ENCODE measurements at regions not wholly inside any gene's neighbourhood (a gene's known extent, or its start where the extent isn't known, plus 50 kb on each side); places are given as distances from the start of the nearest gene placed in this dataset.

DNA sequence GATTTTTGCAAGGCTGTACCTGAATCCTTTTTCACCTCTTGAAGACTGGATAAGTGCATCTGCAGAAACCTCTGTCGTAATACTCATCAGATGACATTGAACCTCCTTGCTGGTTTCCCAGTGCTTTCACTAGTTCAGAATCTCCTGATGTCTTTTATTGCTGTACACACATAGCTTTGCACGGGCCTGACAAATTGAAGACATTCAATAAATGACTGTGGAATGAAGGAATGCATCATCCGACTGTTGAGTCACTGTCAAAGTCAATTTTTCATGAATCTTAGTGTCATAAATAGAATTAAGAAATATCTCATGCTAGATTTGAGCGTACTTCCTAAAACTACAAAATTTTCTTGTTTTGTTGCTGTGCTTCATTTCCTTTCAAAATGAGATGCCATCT is 598.2 kb upstream of the MAP3K7 start:
- H3K4me1 ChIP-seq (ENCODE audit: low read length), result no peaks in the 10 kb centered on the region
- TF ChIP-seq EZH2phosphoT487 (IDR thresholded peaks at IDR 0.05; ENCODE audit: low read depth) (no peak), CTCF (IDR thresholded peaks at IDR 0.05; ENCODE audit: low read depth, low read length) (no peak)
- no peaks in the 10 kb centered on the region for H3K79me2 ChIP-seq (ENCODE audit: low read length)
- H3K4me3 ChIP-seq (ENCODE audit: low read length), result no peak overlapping the region
- H3K9ac ChIP-seq (ENCODE audit: low read length), result no peak overlapping the region
- H3K27me3 ChIP-seq (ENCODE audit: low read depth, low read length), result no peaks in the 10 kb centered on the region
- no peaks in the 10 kb centered on the region for H3K36me3 ChIP-seq (replicated peaks; ENCODE audit: low read depth, low read length)
- no peak overlapping the region for H2AFZ ChIP-seq (ENCODE audit: low read depth, low read length)
- H3K4me2 ChIP-seq (ENCODE audit: low read length), result no peak overlapping the region
- no peaks in the 10 kb centered on the region for H3K9me3 ChIP-seq (ENCODE audit: insufficient read depth, low read length)
- no peak overlapping the region for H3K27ac ChIP-seq (ENCODE audit: low read length)
- no peaks in the 10 kb centered on the region for H4K20me1 ChIP-seq (ENCODE audit: insufficient read depth, low read length)

GRCh38 chr6:91181416-91181815 is 594.5 kb upstream of the MAP3K7 start:
- Histone ChIP-seq H3K9ac (ENCODE audit: low read length) (no peak overlapping the region), H3K4me2 (ENCODE audit: low read length) (no peak overlapping the region), H3K27me3 (ENCODE audit: low read depth, low read length) (no peaks in the 10 kb centered on the region), H3K27ac (ENCODE audit: low read length) (no peak overlapping the region), H4K20me1 (ENCODE audit: insufficient read depth, low read length) (no peaks in the 10 kb centered on the region), H2AFZ (ENCODE audit: low read depth, low read length) (no peak overlapping the region), H3K79me2 (ENCODE audit: low read length) (no peaks in the 10 kb centered on the region), H3K4me3 (ENCODE audit: low read length) (no peak overlapping the region), H3K4me1 (ENCODE audit: low read length) (no peaks in the 10 kb centered on the region), H3K9me3 (ENCODE audit: insufficient read depth, low read length) (no peaks in the 10 kb centered on the region), H3K36me3 (replicated peaks; ENCODE audit: low read depth, low read length) (no peaks in the 10 kb centered on the region)
- TF ChIP-seq CTCF (IDR thresholded peaks at IDR 0.05; ENCODE audit: low read depth, low read length) (no peak), EZH2phosphoT487 (IDR thresholded peaks at IDR 0.05; ENCODE audit: low read depth) (no peak)

DNA sequence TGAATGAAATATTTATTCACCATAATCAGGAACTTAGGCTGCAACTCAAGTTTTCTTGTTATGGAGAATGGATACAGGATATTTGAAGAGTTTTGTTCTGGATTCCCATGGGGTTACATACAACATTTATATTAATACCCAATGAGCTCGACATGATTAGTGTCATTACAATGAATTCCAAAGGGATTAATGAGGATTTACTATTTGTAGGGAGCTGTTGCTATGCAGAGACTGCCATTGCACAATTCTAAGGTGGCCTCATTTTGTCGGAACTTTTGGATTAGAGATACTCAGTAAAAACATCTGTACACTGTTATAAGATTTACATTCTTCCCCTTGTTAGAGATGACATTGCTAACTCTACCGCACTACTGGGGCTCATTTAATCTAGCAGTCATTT is 586.8 kb upstream of the MAP3K7 start:
- Histone ChIP-seq H3K27me3 (ENCODE audit: low read depth, low read length) (no peaks in the 10 kb centered on the region), H4K20me1 (ENCODE audit: insufficient read depth, low read length) (no peaks in the 10 kb centered on the region), H3K36me3 (replicated peaks; ENCODE audit: low read depth, low read length) (no peaks in the 10 kb centered on the region), H3K27ac (ENCODE audit: low read length) (no peak overlapping the region), H3K79me2 (ENCODE audit: low read length) (no peaks in the 10 kb centered on the region), H3K4me3 (ENCODE audit: low read length) (no peak overlapping the region), H2AFZ (ENCODE audit: low read depth, low read length) (no peak overlapping the region), H3K9ac (ENCODE audit: low read length) (no peak overlapping the region), H3K9me3 (ENCODE audit: insufficient read depth, low read length) (no peaks in the 10 kb centered on the region), H3K4me1 (ENCODE audit: low read length) (peaks cover 9% of the 10 kb centered on the region; the same call in 1 of the 2 replicates), H3K4me2 (ENCODE audit: low read length) (no peak overlapping the region)
- TF ChIP-seq CTCF (IDR thresholded peaks at IDR 0.05; ENCODE audit: low read depth, low read length), result no peak

GRCh38 chr6:91173186-91173585 is 586.3 kb upstream of the MAP3K7 start:
- Histone ChIP-seq H3K27me3 (ENCODE audit: low read depth, low read length) (no peaks in the 10 kb centered on the region), H3K9ac (ENCODE audit: low read length) (no peak overlapping the region), H3K79me2 (ENCODE audit: low read length) (no peaks in the 10 kb centered on the region), H3K4me3 (ENCODE audit: low read length) (no peak overlapping the region), H3K27ac (ENCODE audit: low read length) (no peak overlapping the region), H2AFZ (ENCODE audit: low read depth, low read length) (no peak overlapping the region), H3K9me3 (ENCODE audit: insufficient read depth, low read length) (no peaks in the 10 kb centered on the region), H3K4me1 (ENCODE audit: low read length) (peaks cover 9% of the 10 kb centered on the region; the same call in 1 of the 2 replicates), H3K4me2 (ENCODE audit: low read length) (no peak overlapping the region), H4K20me1 (ENCODE audit: insufficient read depth, low read length) (no peaks in the 10 kb centered on the region), H3K36me3 (replicated peaks; ENCODE audit: low read depth, low read length) (no peaks in the 10 kb centered on the region)
- TF ChIP-seq EZH2phosphoT487 (IDR thresholded peaks at IDR 0.05; ENCODE audit: low read depth) (no peak), CTCF (IDR thresholded peaks at IDR 0.05; ENCODE audit: low read depth, low read length) (no peak)

Data from OCI-LY3 (cell line).